Epithelial cell of esophagus (primary cell): ENCODE measurements at regions not wholly inside any gene's neighbourhood (a gene's known extent, or its start where the extent isn't known, plus 50 kb on each side); places are given as distances from the start of the nearest gene placed in this dataset.
A peak's percentile ranks its signal among the peaks of the same experiment; 100 is the strongest.

Experiments used
- DNase-seq: peaks from one replicate; pipeline ENCODE4 v3.0.0; 2010; ENCODE audit warnings: low read depth
- H3K4me3 ChIP-seq: 2 replicates; pipeline ENCODE4 v1.5.1; 2011; ENCODE audit warnings: mild to moderate bottlenecking, low read length, control low read depth
- CTCF ChIP-seq: IDR thresholded peaks from 2 replicates; pipeline ENCODE4 v1.5.1; 2011; ENCODE audit warnings: low read depth, mild to moderate bottlenecking, low read length, control low read depth, inconsistent platforms; ENCODE audit not compliant: insufficient read depth; ENCODE audit errors: missing control alignments

- no peak overlapping the region for H3K4me3 ChIP-seq
- TF ChIP-seq CTCF, result no peak
- peak; percentile 91 for DNase-seq
Measured at GRCh38 chr2:138121666-138122661, 157.7 kb downstream of the HNMT start.

DNA sequence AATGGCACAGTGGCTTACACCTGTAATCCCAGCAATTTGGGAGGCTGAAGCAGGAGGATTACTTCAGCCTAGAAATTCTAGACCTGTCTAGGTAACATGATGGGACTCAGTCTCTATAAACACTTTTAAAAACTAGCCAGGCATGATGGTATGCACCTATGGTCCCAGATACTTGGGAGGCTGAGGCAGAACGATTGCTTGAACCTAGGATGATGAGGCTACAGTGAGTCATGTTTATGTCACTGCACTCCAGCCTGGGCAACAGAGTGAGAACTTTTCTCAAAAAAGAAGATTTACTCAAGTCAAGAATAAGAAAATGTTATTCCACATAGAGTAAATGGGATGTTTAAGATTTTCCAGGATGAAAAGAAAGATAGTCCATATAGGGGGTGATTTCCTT, 158.6 kb downstream of the HNMT start:
- no peak overlapping the region for H3K4me3 ChIP-seq
- no peak for TF ChIP-seq CTCF
- peak; percentile 83 for DNase-seq

GRCh38 chr2:138123741-138124140, 159.5 kb downstream of the HNMT start:
- DNase-seq, result no peak
- no peak for TF ChIP-seq CTCF

GRCh38 chr2:138124521-138124920, 160.2 kb downstream of the HNMT start:
- no peak overlapping the region for H3K4me3 ChIP-seq
- no peak for TF ChIP-seq CTCF

More at GRCh38 chr2:138123741-138124140, 159.5 kb downstream of the HNMT start:
- no peak overlapping the region for H3K4me3 ChIP-seq

GRCh38 chr2:138125306-138126288, 161.3 kb downstream of the HNMT start:
- no peak for DNase-seq

More at GRCh38 chr2:138124521-138124920, 160.2 kb downstream of the HNMT start:
- DNase-seq, result peak; percentile 36

More at GRCh38 chr2:138125306-138126288, 161.3 kb downstream of the HNMT start:
- H3K4me3 ChIP-seq, result no peak overlapping the region
- no peak for TF ChIP-seq CTCF
